HG02763 (cell line): ENCODE measurements at regions not wholly inside any gene's neighbourhood (a gene's known extent, or its start where the extent isn't known, plus 50 kb on each side); places are given as distances from the start of the nearest gene placed in this dataset.

Source experiments
- ATAC-seq: cut with Tn5 transposase; IDR thresholded peaks from one replicate; pipeline ENCODE4 v1.9.1; 2021; ENCODE audit warnings: mild to moderate bottlenecking, moderate library complexity; ENCODE audit not compliant: unreplicated experiment

GRCh38 chr20:22408521-22409402, 175.6 kb downstream of the FOXA2 start:
- no peak for ATAC-seq

DNA sequence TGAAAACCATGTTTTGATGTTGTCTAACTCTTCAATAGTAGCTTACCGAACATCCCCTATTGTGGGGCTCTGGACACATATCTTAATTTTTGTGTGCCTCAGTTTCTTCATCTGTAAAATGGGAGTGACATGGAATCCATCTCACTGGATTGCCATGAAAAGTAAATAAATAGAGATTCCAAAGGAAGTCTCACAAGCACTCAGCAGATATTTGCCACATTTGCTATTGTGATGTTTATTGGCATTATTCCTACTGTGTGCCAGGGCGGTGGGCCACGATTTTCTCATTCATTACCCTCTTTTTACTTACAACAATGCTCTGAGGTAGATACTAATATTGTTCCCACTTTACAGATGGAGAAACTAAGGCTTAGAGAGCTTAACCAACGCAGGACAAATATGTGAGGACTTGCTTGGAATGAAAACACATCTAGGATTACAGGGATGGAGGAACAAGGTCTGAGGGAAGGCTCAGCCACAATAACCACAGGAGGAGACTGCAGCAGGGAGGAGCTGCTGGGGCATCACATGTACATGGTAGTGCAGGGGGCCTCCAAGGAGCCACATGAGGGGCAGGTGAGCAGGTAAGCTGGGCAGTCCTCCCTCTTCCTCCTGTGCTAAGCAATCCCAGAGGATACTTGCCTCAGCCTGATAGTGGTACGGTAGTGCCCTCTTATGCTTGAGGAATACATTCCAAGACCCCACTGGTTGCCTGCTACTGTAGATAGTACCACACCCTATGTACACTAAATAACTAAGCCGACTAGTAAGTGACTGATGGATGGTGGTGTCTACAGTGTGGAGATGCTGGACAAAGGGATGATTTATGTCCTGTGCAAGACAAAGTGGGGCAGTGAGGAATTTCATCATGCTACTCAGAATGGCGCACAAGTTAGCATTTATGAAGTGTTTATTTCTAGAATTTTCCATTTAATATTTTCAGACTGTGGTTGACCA, 176.9 kb downstream of the FOXA2 start:
- no peak for ATAC-seq

DNA sequence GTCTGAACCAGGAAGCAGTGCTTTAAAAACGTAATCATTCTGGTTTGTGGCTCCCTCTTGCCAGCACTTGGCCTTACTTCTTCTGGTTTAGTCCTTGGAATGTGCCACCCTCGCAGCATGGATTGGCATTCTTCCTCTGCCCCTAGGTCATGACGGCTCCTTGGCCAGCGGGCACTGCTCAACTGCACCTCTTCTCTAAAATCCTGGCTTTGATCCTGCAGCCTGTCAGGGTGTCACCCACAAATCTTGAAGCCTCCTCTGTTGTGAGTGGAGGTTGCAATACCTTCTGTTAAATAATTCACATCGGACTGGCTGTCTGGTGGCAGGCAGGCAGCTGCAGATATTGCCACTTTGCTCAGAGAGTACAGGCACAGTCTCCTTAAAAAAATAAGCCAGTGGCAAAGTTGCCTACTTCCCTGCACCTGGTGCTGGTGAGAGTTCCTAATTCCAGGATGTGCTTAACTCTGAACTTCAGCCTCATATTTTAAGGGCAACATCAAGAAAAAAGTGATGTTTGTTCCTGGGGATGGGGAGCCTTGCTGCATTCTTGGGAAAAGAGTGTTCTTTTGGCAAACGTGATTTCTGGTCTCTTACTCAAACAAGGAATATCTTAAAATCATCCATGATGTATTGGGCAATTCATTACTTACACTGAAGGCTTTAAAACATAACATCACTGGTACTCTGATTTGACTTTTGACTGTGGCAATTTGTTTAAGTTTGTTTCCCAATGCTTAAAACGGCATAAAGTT, 179.8 kb downstream of the FOXA2 start:
- no peak for ATAC-seq

- ATAC-seq: no peak
These were observed 180.6 kb downstream of the FOXA2 start for GRCh38 chr20:22403632-22404361.

- ATAC-seq: no peak
These were observed 181.2 kb downstream of the FOXA2 start for GRCh38 chr20:22403022-22403631.

DNA sequence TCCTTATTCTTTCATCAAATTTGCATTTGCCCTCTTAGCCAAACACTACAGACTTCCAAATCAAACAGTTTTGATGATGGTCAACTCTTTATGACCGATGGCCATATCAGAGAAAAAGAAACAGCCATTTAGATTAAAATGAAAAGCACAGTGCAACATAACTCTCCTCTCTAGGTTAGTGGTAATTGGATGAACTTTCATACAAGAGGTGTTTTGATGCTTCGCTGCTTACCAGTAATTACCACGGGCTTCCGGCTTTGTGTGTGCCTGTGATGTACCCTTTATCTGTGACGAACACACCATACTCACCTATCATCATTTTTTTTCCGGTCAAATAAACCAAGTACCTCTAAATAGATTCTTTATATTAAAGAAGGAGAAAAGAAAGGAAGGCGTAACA, 181.8 kb downstream of the FOXA2 start:
- ATAC-seq: no peak

DNA sequence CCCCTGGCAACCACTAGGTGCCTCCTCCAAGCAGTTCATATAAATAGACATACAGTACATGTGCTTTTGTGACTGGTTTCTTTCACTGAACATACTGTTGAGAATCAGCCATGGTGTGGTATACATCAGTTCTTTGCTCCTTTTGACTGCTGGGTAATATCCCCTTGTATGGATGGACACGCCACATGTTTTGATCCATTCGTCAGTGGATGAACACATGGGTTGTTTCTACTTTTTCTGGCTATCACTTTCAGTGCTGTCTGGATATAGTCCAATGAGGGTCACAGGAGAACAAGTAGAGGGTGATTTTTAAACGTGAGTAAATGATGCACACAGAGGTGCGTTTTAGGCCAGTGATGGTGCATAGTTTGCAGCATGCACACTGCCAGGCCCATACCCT, 183.9 kb downstream of the FOXA2 start:
- ATAC-seq: no peak

GRCh38 chr20:22394583-22394982, 189.8 kb downstream of the FOXA2 start:
- no peak for ATAC-seq

GRCh38 chr20:22390543-22390903, 193.8 kb downstream of the FOXA2 start:
- ATAC-seq: no peak

DNA sequence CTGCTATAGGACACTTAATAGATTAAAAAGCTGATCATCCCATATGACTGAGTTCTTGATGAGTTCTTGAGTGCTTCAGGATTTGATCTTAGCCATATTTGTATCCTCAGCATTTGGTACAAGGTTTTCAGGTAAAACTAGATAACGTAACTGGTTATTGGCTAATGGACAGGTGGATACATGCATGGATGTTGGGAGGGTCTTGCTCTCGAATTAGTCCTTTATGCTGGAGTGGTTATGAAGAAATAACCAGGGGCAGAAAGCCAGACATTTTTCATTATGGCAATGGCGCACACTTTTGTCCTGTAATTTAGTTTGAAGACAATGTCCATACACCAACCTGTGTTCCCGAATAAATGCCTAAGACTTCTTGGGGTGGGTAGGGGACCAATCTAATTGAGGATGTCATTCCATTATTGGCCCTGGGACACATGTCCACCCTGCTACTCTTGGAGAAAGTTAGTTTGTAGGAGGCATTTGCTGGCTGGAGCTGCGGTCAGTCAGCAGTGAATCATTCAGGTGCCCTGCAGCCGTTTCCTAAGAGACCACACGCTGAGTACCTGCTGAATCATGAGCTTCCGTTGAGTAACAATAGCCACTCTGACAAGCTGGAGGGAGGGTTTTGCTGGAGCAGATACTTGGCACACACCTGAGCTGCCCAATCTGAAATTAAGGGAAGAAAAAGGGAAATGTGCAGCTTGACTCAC, 194.4 kb downstream of the FOXA2 start:
- ATAC-seq: no peak

- no peak for ATAC-seq
These were observed 196.9 kb downstream of the FOXA2 start for GRCh38 chr20:22387452-22387851.

- no peak for ATAC-seq
These were observed 198.1 kb downstream of the FOXA2 start for GRCh38 chr20:22386306-22386623.

DNA sequence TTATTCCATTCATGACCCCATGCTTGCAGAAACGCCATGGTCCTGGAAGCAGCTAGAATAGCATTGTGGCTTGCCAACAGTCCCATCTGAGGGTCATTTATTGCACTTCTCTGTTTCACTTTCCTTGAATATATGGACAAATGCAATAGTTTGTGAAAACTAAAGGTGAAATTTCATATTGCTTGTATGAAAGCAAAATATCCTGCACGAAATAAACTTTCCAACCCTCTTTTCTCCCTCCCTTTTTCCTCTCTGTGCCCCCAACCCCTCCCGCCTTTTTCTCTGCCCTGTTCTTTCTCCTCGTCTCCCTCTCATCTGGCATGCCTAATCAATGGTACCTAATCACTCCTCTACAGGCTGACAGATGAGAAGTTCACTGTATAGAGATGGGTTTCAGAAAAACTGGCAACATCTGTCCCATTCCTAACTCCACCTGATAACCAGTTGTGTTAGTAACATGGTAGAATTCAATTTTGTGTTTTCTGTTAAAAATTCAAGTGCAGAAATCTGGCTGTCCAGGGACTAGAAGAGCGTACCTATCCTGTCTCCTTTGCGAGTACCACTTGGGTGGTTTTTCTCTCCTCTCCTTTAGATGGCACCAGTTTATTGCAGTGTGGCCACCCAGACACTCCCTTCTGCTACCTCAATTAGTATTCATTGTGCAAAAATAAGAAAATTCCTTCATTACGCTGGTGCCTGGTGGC, 198.6 kb downstream of the FOXA2 start:
- no peak for ATAC-seq

DNA sequence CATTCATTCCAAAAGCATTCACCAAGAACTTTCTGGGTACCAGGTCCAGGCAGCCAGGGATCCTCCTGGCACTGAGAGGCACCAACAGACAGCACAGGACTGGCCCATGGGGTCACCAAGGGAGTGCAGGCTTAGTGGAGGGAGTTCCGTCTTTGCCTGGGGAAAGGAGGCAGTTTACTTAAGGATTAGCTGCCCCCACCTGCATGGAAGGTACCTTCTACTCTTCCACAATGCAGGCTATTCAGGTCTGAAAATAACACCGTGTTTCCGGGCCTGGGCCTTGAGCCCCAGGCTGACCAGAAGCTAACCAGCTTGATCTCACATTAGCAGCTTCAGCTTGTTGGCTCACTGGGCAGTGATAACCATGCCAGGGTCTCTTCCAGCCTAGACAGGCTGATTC, 199.4 kb downstream of the FOXA2 start:
- ATAC-seq: no peak

GRCh38 chr20:22383156-22383555, 201.2 kb downstream of the FOXA2 start:
- ATAC-seq: no peak

- no peak for ATAC-seq
These were observed 201.6 kb downstream of the FOXA2 start for GRCh38 chr20:22382742-22383141.

DNA sequence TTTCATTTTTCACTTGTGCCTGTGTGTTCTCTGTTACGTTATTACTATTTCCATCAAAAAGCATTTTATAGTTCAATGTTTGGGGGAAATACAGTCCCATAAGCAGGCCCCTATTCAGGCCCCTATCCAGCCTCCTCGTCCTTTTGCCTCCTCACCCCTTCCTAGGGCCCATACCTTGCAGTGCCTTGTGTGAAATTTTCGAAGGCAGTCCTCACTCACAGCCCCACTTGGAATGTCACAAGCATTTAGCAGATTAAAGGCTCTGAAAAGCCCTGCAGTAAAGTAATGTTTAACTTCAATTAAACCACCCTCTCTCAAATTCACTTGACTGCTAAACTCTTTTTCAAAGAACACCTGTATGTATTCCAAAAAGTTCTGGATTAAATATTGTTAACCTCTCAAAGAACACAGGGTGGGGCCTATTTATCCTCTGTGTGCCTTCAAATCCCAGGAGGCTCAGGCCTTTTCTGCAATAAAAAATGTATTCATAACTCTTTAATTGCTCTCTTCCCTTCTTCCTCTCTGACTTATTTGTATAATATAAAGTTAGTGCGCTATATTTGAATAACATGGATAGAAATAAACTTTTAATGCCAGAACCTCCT, 202.5 kb downstream of the FOXA2 start:
- ATAC-seq: no peak

GRCh38 chr20:22379472-22379871, 204.9 kb downstream of the FOXA2 start:
- ATAC-seq: no peak
